HL-60 (cell line): ENCODE measurements at regions not wholly inside any gene's neighbourhood (a gene's known extent, or its start where the extent isn't known, plus 50 kb on each side); places are given as distances from the start of the nearest gene placed in this dataset.

Source experiments
- GABPA ChIP-seq: IDR thresholded peaks from 2 replicates; pipeline ENCODE4 v1.6.1; 2012; ENCODE audit warnings: low read depth
- POLR2AphosphoS5 ChIP-seq: IDR thresholded peaks from 2 replicates; pipeline ENCODE4 v1.6.1; 2012; ENCODE audit warnings: low read depth
- SPI1 ChIP-seq: IDR thresholded peaks from 2 replicates; pipeline ENCODE4 v1.6.1; 2012; ENCODE audit warnings: low read depth, mild to moderate bottlenecking, borderline replicate concordance
- TF ChIP-seq, protein P1 (sequence below): IDR thresholded peaks from one replicate; pipeline ENCODE4 v1.5.1; 2011; ENCODE audit warnings: low read length, control low read depth, inconsistent platforms; ENCODE audit not compliant: insufficient read depth
- TF ChIP-seq, protein P2 (sequence below): IDR thresholded peaks from 2 replicates; pipeline ENCODE4 v1.6.1; 2012; ENCODE audit warnings: low read depth; ENCODE audit not compliant: insufficient replicate concordance

DNA sequence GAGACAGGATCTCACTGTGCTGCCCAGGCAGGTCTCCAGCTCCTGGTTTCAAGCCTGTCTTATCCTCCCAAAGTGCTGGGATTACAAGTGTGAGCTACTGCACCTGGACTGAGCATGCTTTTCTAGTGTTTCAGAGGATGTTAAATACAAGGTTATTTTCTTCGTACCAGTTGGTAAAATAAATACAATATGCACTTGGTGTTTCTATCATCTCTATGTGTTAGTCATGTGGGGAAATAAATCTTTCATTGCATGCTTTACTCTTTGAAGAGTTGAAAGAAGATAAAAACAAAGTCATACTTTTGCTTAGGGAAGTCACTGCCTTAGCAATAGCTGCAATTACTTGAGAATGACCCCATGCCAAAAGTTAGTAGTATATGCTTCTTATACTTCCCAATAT lies 162.3 kb downstream of the PCDH7 start:
- TF ChIP-seq, protein P1, sequence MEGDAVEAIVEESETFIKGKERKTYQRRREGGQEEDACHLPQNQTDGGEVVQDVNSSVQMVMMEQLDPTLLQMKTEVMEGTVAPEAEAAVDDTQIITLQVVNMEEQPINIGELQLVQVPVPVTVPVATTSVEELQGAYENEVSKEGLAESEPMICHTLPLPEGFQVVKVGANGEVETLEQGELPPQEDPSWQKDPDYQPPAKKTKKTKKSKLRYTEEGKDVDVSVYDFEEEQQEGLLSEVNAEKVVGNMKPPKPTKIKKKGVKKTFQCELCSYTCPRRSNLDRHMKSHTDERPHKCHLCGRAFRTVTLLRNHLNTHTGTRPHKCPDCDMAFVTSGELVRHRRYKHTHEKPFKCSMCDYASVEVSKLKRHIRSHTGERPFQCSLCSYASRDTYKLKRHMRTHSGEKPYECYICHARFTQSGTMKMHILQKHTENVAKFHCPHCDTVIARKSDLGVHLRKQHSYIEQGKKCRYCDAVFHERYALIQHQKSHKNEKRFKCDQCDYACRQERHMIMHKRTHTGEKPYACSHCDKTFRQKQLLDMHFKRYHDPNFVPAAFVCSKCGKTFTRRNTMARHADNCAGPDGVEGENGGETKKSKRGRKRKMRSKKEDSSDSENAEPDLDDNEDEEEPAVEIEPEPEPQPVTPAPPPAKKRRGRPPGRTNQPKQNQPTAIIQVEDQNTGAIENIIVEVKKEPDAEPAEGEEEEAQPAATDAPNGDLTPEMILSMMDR = no peak
- TF ChIP-seq POLR2AphosphoS5 (no peak), GABPA (no peak), SPI1 (no peak)
- TF ChIP-seq, protein P2, sequence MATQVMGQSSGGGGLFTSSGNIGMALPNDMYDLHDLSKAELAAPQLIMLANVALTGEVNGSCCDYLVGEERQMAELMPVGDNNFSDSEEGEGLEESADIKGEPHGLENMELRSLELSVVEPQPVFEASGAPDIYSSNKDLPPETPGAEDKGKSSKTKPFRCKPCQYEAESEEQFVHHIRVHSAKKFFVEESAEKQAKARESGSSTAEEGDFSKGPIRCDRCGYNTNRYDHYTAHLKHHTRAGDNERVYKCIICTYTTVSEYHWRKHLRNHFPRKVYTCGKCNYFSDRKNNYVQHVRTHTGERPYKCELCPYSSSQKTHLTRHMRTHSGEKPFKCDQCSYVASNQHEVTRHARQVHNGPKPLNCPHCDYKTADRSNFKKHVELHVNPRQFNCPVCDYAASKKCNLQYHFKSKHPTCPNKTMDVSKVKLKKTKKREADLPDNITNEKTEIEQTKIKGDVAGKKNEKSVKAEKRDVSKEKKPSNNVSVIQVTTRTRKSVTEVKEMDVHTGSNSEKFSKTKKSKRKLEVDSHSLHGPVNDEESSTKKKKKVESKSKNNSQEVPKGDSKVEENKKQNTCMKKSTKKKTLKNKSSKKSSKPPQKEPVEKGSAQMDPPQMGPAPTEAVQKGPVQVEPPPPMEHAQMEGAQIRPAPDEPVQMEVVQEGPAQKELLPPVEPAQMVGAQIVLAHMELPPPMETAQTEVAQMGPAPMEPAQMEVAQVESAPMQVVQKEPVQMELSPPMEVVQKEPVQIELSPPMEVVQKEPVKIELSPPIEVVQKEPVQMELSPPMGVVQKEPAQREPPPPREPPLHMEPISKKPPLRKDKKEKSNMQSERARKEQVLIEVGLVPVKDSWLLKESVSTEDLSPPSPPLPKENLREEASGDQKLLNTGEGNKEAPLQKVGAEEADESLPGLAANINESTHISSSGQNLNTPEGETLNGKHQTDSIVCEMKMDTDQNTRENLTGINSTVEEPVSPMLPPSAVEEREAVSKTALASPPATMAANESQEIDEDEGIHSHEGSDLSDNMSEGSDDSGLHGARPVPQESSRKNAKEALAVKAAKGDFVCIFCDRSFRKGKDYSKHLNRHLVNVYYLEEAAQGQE = no peak
